ENCODE measurements at regions not wholly inside any gene's neighbourhood (a gene's known extent, or its start where the extent isn't known, plus 50 kb on each side); places are given as distances from the start of the nearest gene placed in this dataset.

DNA sequence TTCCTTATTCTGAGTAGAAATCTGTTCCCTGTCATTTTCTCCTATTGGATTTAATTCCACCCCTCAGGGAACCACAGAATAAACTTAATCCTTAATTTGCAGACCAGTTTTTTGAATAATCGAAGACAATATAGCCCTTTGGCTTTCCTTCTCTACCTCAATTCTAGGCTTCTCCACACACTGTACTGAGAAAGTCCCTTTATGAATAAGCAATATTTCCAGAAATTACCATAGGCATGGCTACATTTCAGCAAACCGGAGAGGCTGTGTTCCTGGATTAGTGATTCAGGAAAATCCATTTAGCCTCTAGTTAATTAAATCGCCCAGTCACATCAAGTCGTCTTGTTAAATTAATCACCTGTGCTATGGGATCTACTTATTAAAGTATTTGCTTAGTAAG is 125.1 kb downstream of the ANAPC4 start:
- Histone ChIP-seq H3K4me1 (ENCODE audit: low read depth) (no peaks in the 10 kb centered on the region), H3K27ac (no peak overlapping the region), H3K4me3 (no peak overlapping the region), H3K36me3 (no peaks in the 10 kb centered on the region), H3K27me3 (no peaks in the 10 kb centered on the region), H3K9me3 (ENCODE audit: low read depth) (no peaks in the 10 kb centered on the region)
- no peak for DNase-seq (ENCODE audit: low read depth in 1 of 2, low spot score in 1 of 2)
- TF ChIP-seq, protein P1, sequence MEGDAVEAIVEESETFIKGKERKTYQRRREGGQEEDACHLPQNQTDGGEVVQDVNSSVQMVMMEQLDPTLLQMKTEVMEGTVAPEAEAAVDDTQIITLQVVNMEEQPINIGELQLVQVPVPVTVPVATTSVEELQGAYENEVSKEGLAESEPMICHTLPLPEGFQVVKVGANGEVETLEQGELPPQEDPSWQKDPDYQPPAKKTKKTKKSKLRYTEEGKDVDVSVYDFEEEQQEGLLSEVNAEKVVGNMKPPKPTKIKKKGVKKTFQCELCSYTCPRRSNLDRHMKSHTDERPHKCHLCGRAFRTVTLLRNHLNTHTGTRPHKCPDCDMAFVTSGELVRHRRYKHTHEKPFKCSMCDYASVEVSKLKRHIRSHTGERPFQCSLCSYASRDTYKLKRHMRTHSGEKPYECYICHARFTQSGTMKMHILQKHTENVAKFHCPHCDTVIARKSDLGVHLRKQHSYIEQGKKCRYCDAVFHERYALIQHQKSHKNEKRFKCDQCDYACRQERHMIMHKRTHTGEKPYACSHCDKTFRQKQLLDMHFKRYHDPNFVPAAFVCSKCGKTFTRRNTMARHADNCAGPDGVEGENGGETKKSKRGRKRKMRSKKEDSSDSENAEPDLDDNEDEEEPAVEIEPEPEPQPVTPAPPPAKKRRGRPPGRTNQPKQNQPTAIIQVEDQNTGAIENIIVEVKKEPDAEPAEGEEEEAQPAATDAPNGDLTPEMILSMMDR (IDR thresholded peaks at IDR 0.05; ENCODE audit: low read depth, low read length): no peak

GRCh38 chr4:25503779-25504178 is 126.7 kb downstream of the ANAPC4 start:
- Histone ChIP-seq H3K27ac (no peak overlapping the region), H3K4me3 (no peak overlapping the region), H3K4me1 (ENCODE audit: low read depth) (no peaks in the 10 kb centered on the region), H3K36me3 (no peaks in the 10 kb centered on the region), H3K27me3 (no peaks in the 10 kb centered on the region), H3K9me3 (ENCODE audit: low read depth) (no peaks in the 10 kb centered on the region)
- DNase-seq (ENCODE audit: low read depth in 1 of 2, low spot score in 1 of 2): no peak
- TF ChIP-seq, protein P1 (IDR thresholded peaks at IDR 0.05; ENCODE audit: low read depth, low read length): no peak

DNA sequence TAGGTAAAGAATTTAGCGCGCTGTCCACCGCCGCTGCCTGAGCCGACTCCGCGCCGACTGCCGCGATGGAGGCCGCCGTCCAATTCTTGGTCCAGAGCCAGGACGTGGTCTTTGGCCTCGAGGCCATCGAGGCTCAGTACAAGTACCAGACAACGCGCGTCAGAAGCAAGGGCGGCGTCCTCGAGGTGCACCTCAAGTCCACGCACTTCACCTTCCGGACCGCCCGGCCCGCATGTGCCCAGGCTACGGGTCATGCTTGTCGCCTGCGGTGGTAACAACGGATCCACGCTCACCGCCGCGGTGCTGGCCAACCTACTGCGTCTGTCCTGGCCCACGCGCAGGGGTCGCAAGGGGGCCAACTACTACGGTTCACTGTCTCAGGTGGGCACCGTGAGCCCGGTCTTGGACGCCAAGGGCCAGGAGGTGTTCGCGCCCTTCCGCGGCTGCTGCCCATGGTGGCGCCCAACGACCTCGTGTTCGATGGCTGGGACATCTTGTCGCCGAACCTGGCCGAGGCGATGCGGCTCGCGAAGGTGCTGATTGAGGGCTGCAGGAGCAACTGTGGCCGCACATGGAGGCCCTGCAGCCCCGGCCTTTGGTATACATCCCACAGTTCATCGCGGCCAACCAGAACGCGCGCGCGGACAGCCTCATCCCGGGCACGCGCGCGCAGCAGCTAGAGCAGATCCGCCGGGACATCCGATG is 128.0 kb downstream of the ANAPC4 start:
- Histone ChIP-seq H3K4me1 (ENCODE audit: low read depth) (no peaks in the 10 kb centered on the region), H3K4me3 (no peak overlapping the region), H3K9me3 (ENCODE audit: low read depth) (no peaks in the 10 kb centered on the region), H3K36me3 (no peaks in the 10 kb centered on the region), H3K27ac (no peak overlapping the region), H3K27me3 (no peaks in the 10 kb centered on the region)
- TF ChIP-seq, protein P1 (IDR thresholded peaks at IDR 0.05; ENCODE audit: low read depth, low read length): no peak
- DNase-seq (ENCODE audit: low read depth in 1 of 2, low spot score in 1 of 2): no peak

GRCh38 chr4:25505637-25505991 is 128.6 kb downstream of the ANAPC4 start:
- Histone ChIP-seq H3K36me3 (no peaks in the 10 kb centered on the region), H3K9me3 (ENCODE audit: low read depth) (no peaks in the 10 kb centered on the region), H3K4me3 (no peak overlapping the region), H3K27me3 (no peaks in the 10 kb centered on the region), H3K4me1 (ENCODE audit: low read depth) (no peaks in the 10 kb centered on the region), H3K27ac (no peak overlapping the region)
- TF ChIP-seq, protein P1 (IDR thresholded peaks at IDR 0.05; ENCODE audit: low read depth, low read length): no peak
- no peak for DNase-seq (ENCODE audit: low read depth in 1 of 2, low spot score in 1 of 2)

DNA sequence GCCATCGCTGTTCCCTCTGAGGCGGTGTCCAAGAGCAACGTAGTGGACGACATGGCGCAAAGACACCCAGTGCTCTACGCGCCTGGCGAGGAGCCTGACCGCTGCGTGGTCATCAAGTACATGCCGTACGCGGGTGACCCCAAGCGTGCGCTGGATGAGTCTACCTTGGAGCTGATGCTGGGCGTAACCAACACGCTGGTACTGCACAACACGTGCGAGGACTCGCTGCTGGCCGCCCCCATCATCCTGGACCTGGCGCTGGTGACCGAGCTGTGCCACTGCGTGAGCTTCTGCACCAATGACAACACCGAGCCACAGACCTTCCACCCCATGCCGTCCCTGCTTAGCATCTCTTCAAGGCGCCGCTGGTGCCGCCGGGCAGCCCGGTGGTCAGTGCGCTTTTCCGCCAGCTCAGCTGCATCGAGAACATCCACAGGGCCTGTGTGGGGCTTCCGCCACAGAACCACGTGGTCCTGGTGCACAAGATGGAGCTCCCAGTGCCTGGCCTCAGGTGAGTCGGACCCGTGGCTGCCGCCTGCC is 129.0 kb downstream of the ANAPC4 start:
- TF ChIP-seq, protein P1 (IDR thresholded peaks at IDR 0.05; ENCODE audit: low read depth, low read length): no peak
- H3K4me1 ChIP-seq (ENCODE audit: low read depth): no peaks in the 10 kb centered on the region
- H3K9me3 ChIP-seq (ENCODE audit: low read depth): no peaks in the 10 kb centered on the region
- no peak overlapping the region for H3K27ac ChIP-seq
- H3K4me3 ChIP-seq: no peak overlapping the region
- H3K36me3 ChIP-seq: no peaks in the 10 kb centered on the region
- H3K27me3 ChIP-seq: no peaks in the 10 kb centered on the region
- no peak for DNase-seq (ENCODE audit: low read depth in 1 of 2, low spot score in 1 of 2)

All from cardiac muscle cell (in vitro differentiated cells and primary cell).